Loucy (cell line): ENCODE measurements at regions not wholly inside any gene's neighbourhood (a gene's known extent, or its start where the extent isn't known, plus 50 kb on each side); places are given as distances from the start of the nearest gene placed in this dataset.

Experiments used
- CTCF ChIP-seq: fragments of 200-600 bp; sonication (generic); conservative IDR thresholded peaks from 2 replicates; pipeline ENCODE4 v1.5.1; 2014; ENCODE audit warnings: mild to moderate bottlenecking, antibody characterized with exemption, low read length
- EZH2phosphoT487 ChIP-seq: fragments of 200-600 bp; IDR thresholded peaks from 2 replicates; pipeline ENCODE4 v1.6.1; 2018; ENCODE audit warnings: antibody characterized with exemption, mild to moderate bottlenecking, moderate library complexity, borderline replicate concordance

DNA sequence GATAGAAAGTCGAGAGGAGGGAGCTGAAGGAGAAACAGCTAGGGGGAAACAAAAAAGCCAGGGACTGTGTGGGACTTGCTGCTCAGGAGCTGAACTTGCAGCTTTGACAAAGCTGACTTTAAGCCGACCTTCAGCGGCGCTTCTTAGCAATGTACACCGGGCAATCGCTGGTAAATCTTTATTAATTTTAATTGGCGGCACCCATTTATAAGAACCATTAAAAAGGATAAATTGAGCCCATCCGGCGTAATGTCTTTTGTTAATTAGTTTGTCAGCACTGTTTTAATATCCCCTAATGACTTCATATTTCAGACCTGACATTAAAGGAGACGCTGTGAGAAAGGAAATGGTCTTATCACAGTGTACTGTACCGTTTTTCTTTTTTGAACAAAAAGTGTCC, 86.2 kb upstream of the VASH1 start:
- TF ChIP-seq CTCF (no peak), EZH2phosphoT487 (no peak)
